HCT116 (cell line): ENCODE measurements at regions not wholly inside any gene's neighbourhood (a gene's known extent, or its start where the extent isn't known, plus 50 kb on each side); places are given as distances from the start of the nearest gene placed in this dataset.

Experiments
- ATAC-seq: fragments of 200-7000 bp; cut with Tn5 transposase; 2 replicates; pipeline ENCODE4 v1.9.1; 2020; ENCODE audit warnings: mild to moderate bottlenecking, moderate library complexity
- BruUV-seq: library from RNA; stranded (reverse); fragments of 400-500 nt; replicated peaks from 2 replicates; lab custom pipeline; 2021; lab: Mats Ljungman, UMichigan
- CTCF ChIA-PET: fragments of 300-600 bp; sonication (Branson Sonifier 250); formaldehyde crosslinking; loops from one replicate; lab custom pipeline; 2021; ENCODE audit warnings: antibody characterized with exemption; lab: Charles Lee
- POLR2A ChIA-PET: fragments of 300-600, 350-600 bp; sonication (Branson Sonifier 250); formaldehyde crosslinking; loops from one replicate; lab custom pipeline; 2021; ENCODE audit warnings: antibody characterized with exemption; lab: Charles Lee
- RAD21 ChIA-PET, 2 experiments: fragments of 300-600 bp; sonication (Branson Sonifier 250); formaldehyde crosslinking; loops; one replicate each; lab custom pipeline; 2023; ENCODE audit warnings: low total read pairs in 2 of 2; ENCODE audit not compliant: uncharacterized antibody in 2 of 2, unreplicated experiment in 2 of 2, low non-redundant PET in 1 of 2; lab: Charles Lee
- DNase-seq: peaks from one replicate; pipeline ENCODE4 v3.0.0-alpha.2; 2010; ENCODE audit warnings: low read depth, low spot score
- H2AFZ ChIP-seq: fragments of 200-600 bp; shearing (Covaris generic), sonication (generic); 2 replicates; pipeline ENCODE4 v1.6.1; 2017; ENCODE audit warnings: low read depth, mixed run types, mixed read lengths, antibody characterized with exemption, low read length; ENCODE audit not compliant: poor library complexity, severe bottlenecking
- H3K27ac ChIP-seq: 2 replicates; pipeline ENCODE4 v1.5.1; 2012; ENCODE audit warnings: low read depth, low read length
- H3K27me3 ChIP-seq: fragments of 200-600 bp; sonication (generic); 2 replicates; pipeline ENCODE4 v1.6.1; 2016; ENCODE audit warnings: mixed run types, low read length, mixed read lengths; ENCODE audit not compliant: insufficient read depth
- H3K36me3 ChIP-seq, 2 experiments: fragments of 200-500 bp in 1 of 2; fragments of 200-600 bp in 1 of 2; sonication (Bioruptor generic) in 1 of 2; sonication (generic) in 1 of 2; 2 replicates each; pipeline versions ENCODE4 v1.5.1 to v1.6.1; 2014 to 2016; ENCODE audit warnings: low read length in 2 of 2, inconsistent platforms in 1 of 2, mixed read lengths in 1 of 2, mixed run types in 1 of 2; ENCODE audit not compliant: insufficient read depth in 2 of 2, control insufficient read depth in 1 of 2
- H3K4me1 ChIP-seq, 2 experiments: fragments of 200-600 bp in 1 of 2; sonication (generic) in 1 of 2; 2 replicates each; pipeline versions ENCODE4 v1.5.1 to v1.6.1; 2012 to 2017; ENCODE audit warnings: low read length in 2 of 2, inconsistent platforms in 1 of 2, mild to moderate bottlenecking in 1 of 2, mixed read lengths in 1 of 2, mixed run types in 1 of 2, moderate library complexity in 1 of 2; ENCODE audit not compliant: insufficient read depth in 2 of 2, control insufficient read depth in 1 of 2
- H3K4me2 ChIP-seq: fragments of 200-600 bp; sonication (generic); 2 replicates; pipeline ENCODE4 v1.6.1; 2017; ENCODE audit warnings: mixed run types, low read length, mixed read lengths
- H3K4me3 ChIP-seq, 2 experiments: fragments of 200-600 bp in 1 of 2; sonication (generic) in 1 of 2; replicated peaks in 1 of 2; 2 replicates each; pipeline ENCODE4 v1.5.1; 2011 to 2016; ENCODE audit warnings: low read length in 2 of 2, control low read depth in 1 of 2, low read depth in 1 of 2, mild to moderate bottlenecking in 1 of 2, mixed read lengths in 1 of 2, mixed run types in 1 of 2
- H3K79me2 ChIP-seq: fragments of 200-600 bp; sonication (generic); 2 replicates; pipeline ENCODE4 v1.6.1; 2017; ENCODE audit warnings: mild to moderate bottlenecking, mixed run types, low read length, moderate library complexity, mixed read lengths; ENCODE audit not compliant: insufficient read depth
- H3K9ac ChIP-seq: fragments of 200-600 bp; sonication (generic); 2 replicates; pipeline ENCODE4 v1.6.1; 2016; ENCODE audit warnings: low read length, mixed read lengths
- H3K9me2 ChIP-seq: fragments of 200-600 bp; sonication (generic), shearing (Covaris generic); 2 replicates; pipeline ENCODE4 v1.6.1; 2017; ENCODE audit warnings: mixed run types, mild to moderate bottlenecking, moderate library complexity; ENCODE audit not compliant: insufficient read depth
- H3K9me3 ChIP-seq, 2 experiments: fragments of 200-500 bp in 1 of 2; fragments of 200-600 bp in 1 of 2; sonication (Bioruptor generic) in 1 of 2; sonication (generic) in 1 of 2; 2 replicates each; pipeline ENCODE4 v1.6.1; 2014 to 2017; ENCODE audit warnings: low read length in 2 of 2, mixed read lengths in 2 of 2, inconsistent platforms in 1 of 2, low read depth in 1 of 2, mild to moderate bottlenecking in 1 of 2, mixed run types in 1 of 2, moderate library complexity in 1 of 2; ENCODE audit not compliant: control insufficient read depth in 1 of 2, insufficient read depth in 1 of 2
- H4K20me1 ChIP-seq: fragments of 200-600 bp; sonication (generic), shearing (Covaris generic); 2 replicates; pipeline ENCODE4 v1.6.1; 2017; ENCODE audit warnings: mixed run types, mild to moderate bottlenecking, moderate library complexity; ENCODE audit not compliant: insufficient read depth
- CEBPB ChIP-seq: IDR thresholded peaks from 2 replicates; pipeline ENCODE4 v1.6.1; 2012; ENCODE audit warnings: low read depth
- EGR1 ChIP-seq: IDR thresholded peaks from 2 replicates; pipeline ENCODE4 v1.6.1; 2012; ENCODE audit warnings: low read depth
- ELF1 ChIP-seq: IDR thresholded peaks from 2 replicates; pipeline ENCODE4 v1.6.1; 2012; ENCODE audit warnings: low read depth, borderline replicate concordance
- EZH2phosphoT487 ChIP-seq: fragments of 200-600 bp; IDR thresholded peaks from 2 replicates; pipeline ENCODE4 v1.6.1; 2018; ENCODE audit warnings: antibody characterized with exemption, borderline replicate concordance
- FOSL1 ChIP-seq: IDR thresholded peaks from 2 replicates; pipeline ENCODE4 v1.6.1; 2012; ENCODE audit warnings: low read depth
- JUND ChIP-seq: IDR thresholded peaks from 2 replicates; pipeline ENCODE4 v1.6.1; 2012
- POLR2A ChIP-seq: IDR thresholded peaks from 2 replicates; pipeline ENCODE4 v1.7.0; 2011; ENCODE audit warnings: borderline replicate concordance; ENCODE audit not compliant: insufficient read depth, insufficient read length; ENCODE audit errors: extremely low read depth
- RAD21 ChIP-seq: IDR thresholded peaks from 2 replicates; pipeline ENCODE4 v1.6.1; 2012; ENCODE audit warnings: low read depth, mild to moderate bottlenecking
- SIN3A ChIP-seq: IDR thresholded peaks from 2 replicates; pipeline ENCODE4 v1.6.1; 2012; ENCODE audit warnings: low read depth
- SRF ChIP-seq: IDR thresholded peaks from 2 replicates; pipeline ENCODE4 v1.6.1; 2012; ENCODE audit warnings: low read depth
- TCF7L2 ChIP-seq: IDR thresholded peaks from 2 replicates; pipeline ENCODE4 v1.7.0; 2011; ENCODE audit warnings: borderline replicate concordance, inconsistent platforms; ENCODE audit not compliant: insufficient read depth, insufficient read length; ENCODE audit errors: extremely low read depth
- ZFX ChIP-seq: fragments of 450-650 bp; IDR thresholded peaks from 2 replicates; pipeline ENCODE4 v1.6.1; 2017
- ZNF274 ChIP-seq: fragments of 200-500 bp; sonication (Bioruptor generic); IDR thresholded peaks from 2 replicates; pipeline ENCODE4 v1.6.1; 2014; ENCODE audit warnings: mild to moderate bottlenecking, low read depth, low read length, inconsistent platforms
- intact Hi-C: fragments of 100-400 bp; cut with micrococcal nuclease; formaldehyde crosslinking; loops from 2 replicates; pipeline ENCODE4 v1.10.0; 2022
- TF ChIP-seq, protein P1 (sequence below), 3 experiments: fragments of 200-600 bp in 1 of 3; sonication (generic) in 1 of 3; IDR thresholded peaks in 2 of 3; conservative IDR thresholded peaks in 1 of 3; 2 replicates each; pipeline ENCODE4 v1.5.1; 2012 to 2017; ENCODE audit warnings: low read depth in 2 of 3, low read length in 2 of 3, antibody characterized with exemption in 1 of 3, borderline replicate concordance in 1 of 3, control low read depth in 1 of 3, mild to moderate bottlenecking in 1 of 3, mixed read lengths in 1 of 3, mixed run types in 1 of 3, moderate library complexity in 1 of 3; ENCODE audit not compliant: insufficient read depth in 1 of 3
- TF ChIP-seq, protein P2 (sequence below): IDR thresholded peaks from 2 replicates; pipeline ENCODE4 v1.6.1; 2012

DNA sequence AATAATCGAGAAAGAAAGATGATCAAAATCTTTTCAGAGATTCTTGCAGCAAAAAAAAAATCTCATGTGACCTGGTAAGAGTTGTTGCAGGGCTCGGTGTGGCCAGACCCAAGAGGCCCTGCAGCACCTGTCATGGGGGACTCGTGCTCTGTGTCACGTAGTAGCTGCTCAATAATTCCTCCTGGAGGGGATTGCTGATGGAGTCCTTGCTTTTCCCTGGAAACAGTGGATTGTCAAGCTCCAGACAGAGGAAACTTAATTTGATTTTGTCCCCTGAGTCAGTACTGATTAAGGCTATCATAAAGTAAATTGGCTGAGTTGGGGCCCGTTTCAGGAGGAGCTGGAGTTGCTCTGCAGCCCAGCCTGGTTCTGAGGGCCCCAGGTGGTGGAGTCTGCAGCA lies 125.2 kb downstream of the EDN3 start:
- Histone ChIP-seq H3K27ac (no peak overlapping the region), H3K4me1 (no peaks in the 10 kb centered on the region), H3K9me2 (no peaks in the 10 kb centered on the region), H3K79me2 (no peaks in the 10 kb centered on the region), H3K4me2 (no peak overlapping the region), H3K9me3 (no peaks in the 10 kb centered on the region)
- POLR2A ChIA-PET: no interaction called here
- no peak for TF ChIP-seq RAD21
- no peak for TF ChIP-seq EZH2phosphoT487
- TF ChIP-seq TCF7L2: no peak
- no peak for TF ChIP-seq FOSL1
- TF ChIP-seq, protein P1, sequence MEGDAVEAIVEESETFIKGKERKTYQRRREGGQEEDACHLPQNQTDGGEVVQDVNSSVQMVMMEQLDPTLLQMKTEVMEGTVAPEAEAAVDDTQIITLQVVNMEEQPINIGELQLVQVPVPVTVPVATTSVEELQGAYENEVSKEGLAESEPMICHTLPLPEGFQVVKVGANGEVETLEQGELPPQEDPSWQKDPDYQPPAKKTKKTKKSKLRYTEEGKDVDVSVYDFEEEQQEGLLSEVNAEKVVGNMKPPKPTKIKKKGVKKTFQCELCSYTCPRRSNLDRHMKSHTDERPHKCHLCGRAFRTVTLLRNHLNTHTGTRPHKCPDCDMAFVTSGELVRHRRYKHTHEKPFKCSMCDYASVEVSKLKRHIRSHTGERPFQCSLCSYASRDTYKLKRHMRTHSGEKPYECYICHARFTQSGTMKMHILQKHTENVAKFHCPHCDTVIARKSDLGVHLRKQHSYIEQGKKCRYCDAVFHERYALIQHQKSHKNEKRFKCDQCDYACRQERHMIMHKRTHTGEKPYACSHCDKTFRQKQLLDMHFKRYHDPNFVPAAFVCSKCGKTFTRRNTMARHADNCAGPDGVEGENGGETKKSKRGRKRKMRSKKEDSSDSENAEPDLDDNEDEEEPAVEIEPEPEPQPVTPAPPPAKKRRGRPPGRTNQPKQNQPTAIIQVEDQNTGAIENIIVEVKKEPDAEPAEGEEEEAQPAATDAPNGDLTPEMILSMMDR (IDR thresholded peaks at IDR 0.05 in 2 of 3, conservative IDR thresholded peaks at IDR 0.05 in 1 of 3; ENCODE audit: borderline replicate concordance in 1 of 3, insufficient read depth in 1 of 3, low read depth in 2 of 3, low read length in 2 of 3): no peak
- no peak for TF ChIP-seq EGR1
- TF ChIP-seq POLR2A: no peak
- TF ChIP-seq, all 23 proteins: peak for 0
- Histone ChIP-seq H3K27me3 (peaks cover 8% of the 10 kb centered on the region), H2AFZ (no peak overlapping the region), H3K4me3 (no peak overlapping the region), H3K36me3 (no peaks in the 10 kb centered on the region), H4K20me1 (no peaks in the 10 kb centered on the region), H3K9ac (no peak overlapping the region)
- CTCF ChIA-PET: no interaction called here
- DNase-seq: no peak
- intact Hi-C loops: no loop called here
- no peak for ATAC-seq
- BruUV-seq: no TSS peak
- RAD21 ChIA-PET: no interaction called here

DNA sequence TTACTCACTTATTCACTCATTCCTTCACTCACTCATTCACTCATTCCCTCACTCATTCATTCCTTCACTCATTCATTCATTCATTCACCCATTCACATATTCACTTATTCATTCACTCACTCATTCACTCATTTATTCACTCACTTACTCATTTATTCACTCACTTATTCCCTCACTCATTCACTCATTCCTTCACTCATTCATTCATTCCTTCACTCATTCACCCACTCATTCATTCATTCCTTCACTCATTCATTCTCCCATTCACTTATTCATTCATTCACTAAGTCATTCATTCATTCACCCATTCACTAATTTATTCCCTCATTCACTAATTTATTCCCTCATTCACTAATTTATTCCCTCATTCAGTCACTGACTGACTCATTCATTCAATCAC lies 127.6 kb downstream of the EDN3 start:
- intact Hi-C loops: no loop called here
- H2AFZ ChIP-seq: no peak overlapping the region
- ATAC-seq (no peak), DNase-seq (no peak)
- no peak overlapping the region for H3K4me2 ChIP-seq
- no peak overlapping the region for H3K4me3 ChIP-seq
- no peak overlapping the region for H3K9ac ChIP-seq
- no peaks in the 10 kb centered on the region for H3K9me2 ChIP-seq
- POLR2A ChIA-PET: no interaction called here
- no peaks in the 10 kb centered on the region for H3K36me3 ChIP-seq
- H3K27me3 ChIP-seq: peaks cover 11% of the 10 kb centered on the region
- BruUV-seq: no TSS peak
- RAD21 ChIA-PET: no interaction called here
- no peaks in the 10 kb centered on the region for H3K9me3 ChIP-seq
- no peaks in the 10 kb centered on the region for H3K4me1 ChIP-seq
- TF ChIP-seq TCF7L2: no peak
- TF ChIP-seq, protein P2, sequence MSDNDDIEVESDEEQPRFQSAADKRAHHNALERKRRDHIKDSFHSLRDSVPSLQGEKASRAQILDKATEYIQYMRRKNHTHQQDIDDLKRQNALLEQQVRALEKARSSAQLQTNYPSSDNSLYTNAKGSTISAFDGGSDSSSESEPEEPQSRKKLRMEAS: no peak
- TF ChIP-seq, protein P1 (IDR thresholded peaks at IDR 0.05 in 2 of 3, conservative IDR thresholded peaks at IDR 0.05 in 1 of 3; ENCODE audit: borderline replicate concordance in 1 of 3, insufficient read depth in 1 of 3, low read depth in 2 of 3, low read length in 2 of 3): no peak
- TF ChIP-seq FOSL1: no peak
- TF ChIP-seq ZFX: no peak
- TF ChIP-seq ZNF274: no peak
- no peak for TF ChIP-seq SRF
- TF ChIP-seq EGR1: no peak
- no peak for TF ChIP-seq RAD21
- no peak for TF ChIP-seq EZH2phosphoT487
- TF ChIP-seq POLR2A: no peak
- TF ChIP-seq CEBPB: no peak
- no peak for TF ChIP-seq JUND
- no peak for TF ChIP-seq ELF1
- no peak for TF ChIP-seq SIN3A
- no peak overlapping the region for H3K27ac ChIP-seq
- H3K79me2 ChIP-seq: no peaks in the 10 kb centered on the region
- CTCF ChIA-PET: interaction anchor here (0.5 to 1.8 kb wide), 4 partner anchors 8 to 73 kb away, joined by 3 to 4 read pairs (median 4); no protein-coding TSS in a partner anchor
- no peaks in the 10 kb centered on the region for H4K20me1 ChIP-seq
